ENCODE measurements at regions not wholly inside any gene's neighbourhood (a gene's known extent, or its start where the extent isn't known, plus 50 kb on each side); places are given as distances from the start of the nearest gene placed in this dataset.

DNA sequence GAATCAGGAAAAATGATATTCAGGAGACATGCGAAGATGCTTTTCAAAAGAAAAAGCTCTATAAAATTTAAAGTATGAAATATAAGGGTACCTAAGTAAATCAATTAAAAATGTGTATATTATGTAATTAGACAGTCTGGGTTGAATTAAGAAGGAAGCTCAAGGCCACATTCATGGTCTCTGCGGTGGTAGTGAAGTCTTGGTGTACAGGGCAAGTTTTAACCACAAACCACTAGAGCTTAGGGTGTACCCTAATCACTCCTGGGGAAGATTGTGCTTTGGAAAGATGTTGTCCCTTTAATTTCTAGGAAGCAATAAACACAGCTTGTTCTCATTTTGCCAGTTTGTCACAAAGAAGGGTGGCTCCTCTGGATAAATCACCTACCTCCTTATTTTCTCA lies 287.2 kb upstream of the ZNF608 start:
- TF ChIP-seq, protein P1, sequence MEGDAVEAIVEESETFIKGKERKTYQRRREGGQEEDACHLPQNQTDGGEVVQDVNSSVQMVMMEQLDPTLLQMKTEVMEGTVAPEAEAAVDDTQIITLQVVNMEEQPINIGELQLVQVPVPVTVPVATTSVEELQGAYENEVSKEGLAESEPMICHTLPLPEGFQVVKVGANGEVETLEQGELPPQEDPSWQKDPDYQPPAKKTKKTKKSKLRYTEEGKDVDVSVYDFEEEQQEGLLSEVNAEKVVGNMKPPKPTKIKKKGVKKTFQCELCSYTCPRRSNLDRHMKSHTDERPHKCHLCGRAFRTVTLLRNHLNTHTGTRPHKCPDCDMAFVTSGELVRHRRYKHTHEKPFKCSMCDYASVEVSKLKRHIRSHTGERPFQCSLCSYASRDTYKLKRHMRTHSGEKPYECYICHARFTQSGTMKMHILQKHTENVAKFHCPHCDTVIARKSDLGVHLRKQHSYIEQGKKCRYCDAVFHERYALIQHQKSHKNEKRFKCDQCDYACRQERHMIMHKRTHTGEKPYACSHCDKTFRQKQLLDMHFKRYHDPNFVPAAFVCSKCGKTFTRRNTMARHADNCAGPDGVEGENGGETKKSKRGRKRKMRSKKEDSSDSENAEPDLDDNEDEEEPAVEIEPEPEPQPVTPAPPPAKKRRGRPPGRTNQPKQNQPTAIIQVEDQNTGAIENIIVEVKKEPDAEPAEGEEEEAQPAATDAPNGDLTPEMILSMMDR (IDR thresholded peaks at IDR 0.05; ENCODE audit: control extremely low read depth, extremely low read depth), result no peak
- ATAC-seq (ENCODE audit: insufficient read depth, low FRiP score), result no peak
- WGBS, 2 donors, result 72 to 79% methylated on average over 2 of the region's 2 CpGs

DNA sequence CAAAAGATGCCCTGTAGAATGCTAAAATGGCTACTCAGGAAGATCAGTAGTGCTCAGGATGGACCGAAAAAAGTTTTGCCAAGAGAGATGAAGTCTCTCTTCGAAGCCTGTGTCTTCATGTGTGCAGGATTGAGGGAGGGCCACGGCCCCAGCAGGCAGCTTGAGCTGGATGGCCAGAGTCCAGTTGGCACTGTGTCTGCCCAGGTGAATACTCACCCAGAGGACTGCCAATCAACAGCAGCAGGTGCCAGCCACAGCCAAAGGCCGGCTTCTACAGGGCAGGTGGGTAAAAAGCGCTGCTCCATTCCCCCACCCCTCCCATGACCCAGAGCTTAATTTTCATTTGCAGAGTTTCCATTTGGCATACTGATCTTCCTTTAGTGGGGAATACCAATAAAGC lies 287.9 kb upstream of the ZNF608 start:
- Histone ChIP-seq H3K36me3 (ENCODE audit: control insufficient read depth in 4 of 4, insufficient read depth in 4 of 4, low read length in 4 of 4) (no peaks in the 10 kb centered on the region), H3K9me3 (ENCODE audit: control insufficient read depth in 4 of 4, insufficient read depth in 3 of 4, low read length in 3 of 4) (peaks cover 0 to 4% (median 0%) of the 10 kb centered on the region in 4 donors), H3K4me3 (no peak overlapping the region), H3K27me3 (ENCODE audit: control insufficient read depth in 3 of 3, insufficient read depth in 3 of 3, low read length in 2 of 3) (no peaks in the 10 kb centered on the region), H3K4me1 (ENCODE audit: control insufficient read depth in 5 of 5, insufficient read depth in 5 of 5, low read length in 5 of 5) (no peaks in the 10 kb centered on the region), H3K9ac (ENCODE audit: insufficient read depth in 1 of 2, low read length in 2 of 2) (no peak overlapping the region), H3K27ac (ENCODE audit: low read depth in 1 of 2, low read length in 1 of 2) (no peak overlapping the region)
- WGBS, 2 donors, result 86 to 89% methylated on average over 5 of the region's 5 CpGs
- ATAC-seq (ENCODE audit: insufficient read depth, low FRiP score) (no peak), DNase-seq (no peak)
- TF ChIP-seq, protein P1 (IDR thresholded peaks at IDR 0.05; ENCODE audit: control extremely low read depth, extremely low read depth), result no peak

More for the DNA sequence above, 287.2 kb upstream of the ZNF608 start:
- Histone ChIP-seq H3K27me3 (ENCODE audit: control insufficient read depth in 3 of 3, insufficient read depth in 3 of 3, low read length in 2 of 3) (no peaks in the 10 kb centered on the region), H3K4me1 (ENCODE audit: control insufficient read depth in 5 of 5, insufficient read depth in 5 of 5, low read length in 5 of 5) (no peaks in the 10 kb centered on the region), H3K36me3 (ENCODE audit: control insufficient read depth in 4 of 4, insufficient read depth in 4 of 4, low read length in 4 of 4) (no peaks in the 10 kb centered on the region), H3K9ac (ENCODE audit: insufficient read depth in 1 of 2, low read length in 2 of 2) (no peak overlapping the region), H3K27ac (ENCODE audit: low read depth in 1 of 2, low read length in 1 of 2) (no peak overlapping the region), H3K4me3 (no peak overlapping the region), H3K9me3 (ENCODE audit: control insufficient read depth in 4 of 4, insufficient read depth in 3 of 4, low read length in 3 of 4) (peaks cover 0 to 4% (median 0%) of the 10 kb centered on the region in 4 donors)
- no peak for DNase-seq

DNA sequence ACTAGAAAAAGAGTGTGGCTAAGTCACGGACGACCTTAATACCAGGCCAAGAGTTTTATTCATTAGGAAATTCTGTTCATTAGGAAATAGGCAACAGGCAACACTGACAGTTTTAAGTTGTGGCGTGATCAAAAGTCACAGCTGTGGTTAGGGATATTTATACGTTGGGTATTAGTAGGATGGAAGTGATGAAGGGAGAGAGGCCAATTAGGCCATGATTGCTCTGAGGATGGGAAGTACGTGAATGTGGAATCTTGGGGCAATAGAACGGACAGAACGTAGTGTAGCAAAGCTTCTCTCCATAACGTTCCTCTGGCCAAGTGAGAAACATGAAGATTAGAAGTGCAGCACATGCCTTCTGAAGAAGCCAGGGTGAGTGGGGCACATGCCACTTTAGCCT lies 290.1 kb upstream of the ZNF608 start:
- DNase-seq, result no peak
- WGBS, 2 donors, result 89 to 90% methylated on average over 8 of the region's 8 CpGs
- TF ChIP-seq, protein P1 (IDR thresholded peaks at IDR 0.05; ENCODE audit: control extremely low read depth, extremely low read depth), result no peak
- Histone ChIP-seq H3K9ac (ENCODE audit: insufficient read depth in 1 of 2, low read length in 2 of 2) (no peak overlapping the region), H3K4me3 (no peak overlapping the region), H3K36me3 (ENCODE audit: control insufficient read depth in 4 of 4, insufficient read depth in 4 of 4, low read length in 4 of 4) (no peaks in the 10 kb centered on the region), H3K9me3 (ENCODE audit: control insufficient read depth in 4 of 4, insufficient read depth in 3 of 4, low read length in 3 of 4) (peaks cover 0 to 3% (median 0%) of the 10 kb centered on the region in 4 donors), H3K27ac (ENCODE audit: low read depth in 1 of 2, low read length in 1 of 2) (no peak overlapping the region), H3K27me3 (ENCODE audit: control insufficient read depth in 3 of 3, insufficient read depth in 3 of 3, low read length in 2 of 3) (no peaks in the 10 kb centered on the region), H3K4me1 (ENCODE audit: control insufficient read depth in 5 of 5, insufficient read depth in 5 of 5, low read length in 5 of 5) (peaks cover 0 to 1% (median 0%) of the 10 kb centered on the region in 5 donors)
- no peak for ATAC-seq (ENCODE audit: insufficient read depth, low FRiP score)

DNA sequence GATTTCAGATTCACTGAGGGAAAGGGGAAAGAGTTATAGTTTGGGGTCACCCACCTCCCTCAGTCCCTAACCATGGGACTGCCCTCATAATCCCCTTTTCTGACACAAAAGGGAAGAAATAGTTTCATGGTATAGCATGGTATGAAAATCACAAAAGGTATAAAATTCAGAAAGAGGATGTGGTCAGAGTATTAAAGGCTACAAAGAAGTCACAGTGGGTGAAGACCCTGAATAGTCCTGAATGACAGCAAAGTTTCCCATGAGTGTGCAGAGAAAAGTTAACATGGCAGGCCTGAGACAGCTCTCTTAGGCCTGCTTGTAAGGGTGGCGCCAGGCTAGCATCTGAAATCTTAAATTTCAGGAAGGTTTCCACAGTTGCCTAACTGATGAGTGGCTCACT lies 290.6 kb upstream of the ZNF608 start:
- 94 to 100% methylated on average over 1 of the region's 1 CpG for WGBS, 2 donors
- H3K9ac ChIP-seq (ENCODE audit: insufficient read depth in 1 of 2, low read length in 2 of 2), result no peak overlapping the region
- H3K27ac ChIP-seq (ENCODE audit: low read depth in 1 of 2, low read length in 1 of 2), result no peak overlapping the region
- no peak overlapping the region for H3K4me3 ChIP-seq
- peaks cover 0 to 3% (median 0%) of the 10 kb centered on the region in 4 donors for H3K9me3 ChIP-seq (ENCODE audit: control insufficient read depth in 4 of 4, insufficient read depth in 3 of 4, low read length in 3 of 4)
- no peaks in the 10 kb centered on the region for H3K27me3 ChIP-seq (ENCODE audit: control insufficient read depth in 3 of 3, insufficient read depth in 3 of 3, low read length in 2 of 3)
- no peak for ATAC-seq (ENCODE audit: insufficient read depth, low FRiP score)
- peaks cover 0 to 6% (median 3%) of the 10 kb centered on the region in 5 donors for H3K4me1 ChIP-seq (ENCODE audit: control insufficient read depth in 5 of 5, insufficient read depth in 5 of 5, low read length in 5 of 5)
- no peaks in the 10 kb centered on the region for H3K36me3 ChIP-seq (ENCODE audit: control insufficient read depth in 4 of 4, insufficient read depth in 4 of 4, low read length in 4 of 4)
- no peak for DNase-seq
- TF ChIP-seq, protein P1 (IDR thresholded peaks at IDR 0.05; ENCODE audit: control extremely low read depth, extremely low read depth), result no peak

Data from lung (tissue), 11 donors.